ENCODE measurements at regions not wholly inside any gene's neighbourhood (a gene's known extent, or its start where the extent isn't known, plus 50 kb on each side); places are given as distances from the start of the nearest gene placed in this dataset.

DNA sequence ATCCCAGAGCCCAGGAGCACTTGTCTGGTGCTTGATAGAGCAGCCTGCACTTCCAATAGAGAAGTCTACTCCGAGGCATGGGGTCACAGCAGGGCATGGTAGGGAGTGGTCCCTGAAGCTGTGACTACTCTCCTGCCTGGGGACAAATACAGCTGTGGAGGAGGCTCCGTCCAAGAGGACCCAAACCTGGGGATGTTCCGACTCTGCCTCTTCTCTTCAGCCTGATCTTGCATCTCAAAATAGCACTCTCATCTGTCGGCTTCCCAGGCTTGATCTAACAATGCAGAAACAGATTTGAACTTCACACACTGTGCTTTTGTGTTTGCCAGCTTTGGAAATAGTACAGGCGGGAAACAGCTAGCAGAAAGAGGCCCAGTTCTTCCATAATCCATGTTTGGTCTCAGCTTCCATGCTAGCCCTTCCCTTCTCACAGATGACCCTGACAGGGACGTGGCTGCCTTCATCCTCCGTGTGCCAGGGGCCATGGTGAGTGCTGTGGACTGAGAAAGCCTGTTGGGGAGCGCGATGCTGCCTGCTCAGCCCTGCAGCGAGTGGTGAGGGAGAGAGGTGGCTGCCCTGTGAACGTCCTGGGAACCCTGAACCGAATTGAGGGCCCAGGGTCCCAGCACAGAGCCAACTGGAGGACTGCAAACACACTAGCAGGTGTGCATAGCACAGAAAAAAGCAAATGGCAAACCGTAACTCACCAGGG is 150.3 kb upstream of the GPR12 start:
- DNase-seq, result no peak
- WGBS (ENCODE audit: insufficient coverage, low lambda C conversion rate), result 100% methylated on average over 1 of the region's 13 CpGs
- no peak overlapping the region for H3K27ac ChIP-seq (ENCODE audit: low read length)

DNA sequence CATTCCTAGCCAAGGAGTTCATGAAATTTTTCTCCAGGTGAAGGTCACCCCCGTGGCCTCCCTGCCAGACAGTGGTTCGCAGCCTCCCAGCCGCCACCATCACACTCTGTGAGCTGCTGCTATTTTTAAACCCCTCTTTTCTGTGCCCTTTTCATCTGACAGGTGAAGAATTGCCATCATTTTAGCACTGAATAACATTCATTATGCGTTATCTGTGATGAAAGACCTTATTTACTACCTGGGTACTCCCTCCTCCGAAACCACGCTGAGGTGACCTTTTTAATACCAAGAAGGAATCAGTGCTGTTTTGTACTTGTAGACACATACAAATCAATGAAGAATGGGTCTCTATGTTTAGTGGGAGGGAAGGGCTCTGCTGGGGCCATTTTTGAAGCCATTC is 148.9 kb upstream of the GPR12 start:
- H3K27me3 ChIP-seq (ENCODE audit: control insufficient read depth, insufficient read depth, low read length), result peaks cover 20% of the 10 kb centered on the region
- H3K4me3 ChIP-seq (ENCODE audit: low read length), result no peak overlapping the region
- H3K36me3 ChIP-seq (ENCODE audit: control insufficient read depth, insufficient read depth, low read length), result no peaks in the 10 kb centered on the region
- no peaks in the 10 kb centered on the region for H3K4me1 ChIP-seq (ENCODE audit: control insufficient read depth, insufficient read depth, low read length)
- DNase-seq, result no peak
- WGBS (ENCODE audit: insufficient coverage, low lambda C conversion rate), result 67% methylated on average over 1 of the region's 6 CpGs
- H3K9me3 ChIP-seq (ENCODE audit: control insufficient read depth, low read depth, low read length), result no peaks in the 10 kb centered on the region
- no peak overlapping the region for H3K27ac ChIP-seq (ENCODE audit: low read length)

More for the DNA sequence above, 150.3 kb upstream of the GPR12 start:
- H3K27me3 ChIP-seq (ENCODE audit: control insufficient read depth, insufficient read depth, low read length), result peaks cover 16% of the 10 kb centered on the region
- no peaks in the 10 kb centered on the region for H3K9me3 ChIP-seq (ENCODE audit: control insufficient read depth, low read depth, low read length)
- H3K4me1 ChIP-seq (ENCODE audit: control insufficient read depth, insufficient read depth, low read length), result no peaks in the 10 kb centered on the region
- H3K36me3 ChIP-seq (ENCODE audit: control insufficient read depth, insufficient read depth, low read length), result no peaks in the 10 kb centered on the region
- no peak overlapping the region for H3K4me3 ChIP-seq (ENCODE audit: low read length)

DNA sequence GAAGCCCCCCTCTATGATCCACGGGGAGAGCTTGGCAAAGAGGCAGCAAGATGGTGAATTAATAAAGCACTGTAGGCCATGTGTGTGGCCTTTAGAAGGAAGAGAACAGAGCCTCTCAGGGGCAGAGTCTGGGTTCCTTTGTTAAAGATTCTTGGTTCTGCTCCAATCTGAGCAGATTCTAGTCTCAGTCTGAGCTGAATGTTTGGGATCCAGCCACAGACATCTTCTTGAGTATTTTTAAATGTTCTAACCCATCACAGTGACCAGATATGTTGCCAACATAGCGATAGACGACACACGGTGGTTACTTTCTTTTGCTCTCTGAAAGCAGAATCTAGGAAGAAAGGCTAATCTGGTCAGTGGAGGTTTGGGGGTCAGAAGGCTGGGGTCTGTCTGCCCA is 147.5 kb upstream of the GPR12 start:
- DNase-seq, result no peak
- 100% methylated on average over 1 of the region's 4 CpGs for WGBS (ENCODE audit: insufficient coverage, low lambda C conversion rate)
- H3K27me3 ChIP-seq (ENCODE audit: control insufficient read depth, insufficient read depth, low read length), result peaks cover 20% of the 10 kb centered on the region
- H3K36me3 ChIP-seq (ENCODE audit: control insufficient read depth, insufficient read depth, low read length), result no peaks in the 10 kb centered on the region
- H3K27ac ChIP-seq (ENCODE audit: low read length), result no peak overlapping the region
- H3K4me3 ChIP-seq (ENCODE audit: low read length), result no peak overlapping the region
- no peaks in the 10 kb centered on the region for H3K4me1 ChIP-seq (ENCODE audit: control insufficient read depth, insufficient read depth, low read length)
- no peaks in the 10 kb centered on the region for H3K9me3 ChIP-seq (ENCODE audit: control insufficient read depth, low read depth, low read length)

DNA sequence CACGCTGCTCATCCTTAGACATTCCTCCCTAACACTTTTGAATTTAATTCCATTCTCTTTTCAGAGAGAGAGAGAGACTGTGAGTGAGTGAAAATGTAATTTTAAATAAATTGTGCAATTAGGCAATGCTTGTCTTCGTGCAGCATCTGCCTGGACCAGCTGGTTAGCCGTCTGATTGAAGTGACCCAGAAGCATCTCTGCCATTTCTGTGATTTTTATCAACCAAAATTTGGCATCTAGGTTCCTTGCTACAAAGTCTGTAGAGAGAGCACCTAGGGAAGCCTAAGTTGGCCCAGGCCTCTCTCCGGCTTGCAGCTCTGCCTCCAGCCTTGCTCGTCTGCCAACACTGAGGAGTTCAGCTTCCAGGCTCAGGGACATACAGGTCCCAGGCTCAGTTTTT is 138.6 kb upstream of the GPR12 start:
- peaks cover 20% of the 10 kb centered on the region for H3K27me3 ChIP-seq (ENCODE audit: control insufficient read depth, insufficient read depth, low read length)
- H3K4me3 ChIP-seq (ENCODE audit: low read length), result no peak overlapping the region
- H3K27ac ChIP-seq (ENCODE audit: low read length), result no peak overlapping the region
- H3K36me3 ChIP-seq (ENCODE audit: control insufficient read depth, insufficient read depth, low read length), result no peaks in the 10 kb centered on the region
- H3K4me1 ChIP-seq (ENCODE audit: control insufficient read depth, insufficient read depth, low read length), result no peaks in the 10 kb centered on the region
- DNase-seq, result no peak
- WGBS (ENCODE audit: insufficient coverage, low lambda C conversion rate), result no CpG with 5 or more reads among the region's 5 CpGs
- no peaks in the 10 kb centered on the region for H3K9me3 ChIP-seq (ENCODE audit: control insufficient read depth, low read depth, low read length)

DNA sequence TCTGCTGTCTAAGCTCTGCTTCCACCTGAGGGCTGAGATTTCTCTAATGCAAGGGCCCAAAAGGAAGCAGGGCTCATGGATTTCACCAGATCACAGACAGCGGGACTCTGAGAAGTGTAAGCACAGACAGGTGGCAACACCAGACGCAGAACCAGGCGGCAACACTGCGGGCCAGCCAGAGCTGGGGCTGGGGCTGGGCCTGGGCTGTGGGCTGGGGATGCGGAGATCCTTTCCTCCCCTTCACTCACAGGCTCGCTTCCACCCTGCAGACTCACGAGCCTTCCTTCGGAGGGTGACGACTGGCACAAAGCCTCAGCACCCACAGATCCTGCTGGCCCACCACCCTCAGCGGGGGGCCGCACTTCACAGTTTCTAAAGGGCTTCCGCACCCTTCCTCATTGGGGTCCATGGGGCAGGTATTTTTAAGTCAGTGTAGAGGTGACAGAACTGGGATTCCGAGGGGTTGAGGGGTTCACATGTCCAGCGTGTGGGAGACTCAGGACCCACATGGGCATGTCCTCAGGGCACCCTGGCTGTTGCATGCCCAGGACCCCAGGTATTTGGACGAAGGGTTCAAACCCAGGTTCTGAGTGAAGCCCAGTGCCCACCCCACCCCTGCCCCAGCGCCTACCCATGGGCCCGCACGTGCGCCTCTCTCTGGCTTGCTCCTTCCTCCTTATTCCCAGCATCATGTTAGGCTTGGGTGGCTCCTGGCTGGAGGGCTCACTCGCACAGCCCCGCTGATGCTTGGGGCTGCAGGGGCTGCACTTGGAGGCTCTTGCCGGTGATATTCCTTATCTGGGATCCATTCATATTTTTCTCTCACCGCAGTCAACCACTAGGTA is 137.3 kb upstream of the GPR12 start:
- Histone ChIP-seq H3K9me3 (ENCODE audit: control insufficient read depth, low read depth, low read length) (no peaks in the 10 kb centered on the region), H3K4me3 (ENCODE audit: low read length) (no peak overlapping the region), H3K27me3 (ENCODE audit: control insufficient read depth, insufficient read depth, low read length) (peaks cover 20% of the 10 kb centered on the region), H3K36me3 (ENCODE audit: control insufficient read depth, insufficient read depth, low read length) (no peaks in the 10 kb centered on the region), H3K27ac (ENCODE audit: low read length) (no peak overlapping the region), H3K4me1 (ENCODE audit: control insufficient read depth, insufficient read depth, low read length) (no peaks in the 10 kb centered on the region)
- no CpG with 5 or more reads among the region's 23 CpGs for WGBS (ENCODE audit: insufficient coverage, low lambda C conversion rate)
- no peak for DNase-seq

DNA sequence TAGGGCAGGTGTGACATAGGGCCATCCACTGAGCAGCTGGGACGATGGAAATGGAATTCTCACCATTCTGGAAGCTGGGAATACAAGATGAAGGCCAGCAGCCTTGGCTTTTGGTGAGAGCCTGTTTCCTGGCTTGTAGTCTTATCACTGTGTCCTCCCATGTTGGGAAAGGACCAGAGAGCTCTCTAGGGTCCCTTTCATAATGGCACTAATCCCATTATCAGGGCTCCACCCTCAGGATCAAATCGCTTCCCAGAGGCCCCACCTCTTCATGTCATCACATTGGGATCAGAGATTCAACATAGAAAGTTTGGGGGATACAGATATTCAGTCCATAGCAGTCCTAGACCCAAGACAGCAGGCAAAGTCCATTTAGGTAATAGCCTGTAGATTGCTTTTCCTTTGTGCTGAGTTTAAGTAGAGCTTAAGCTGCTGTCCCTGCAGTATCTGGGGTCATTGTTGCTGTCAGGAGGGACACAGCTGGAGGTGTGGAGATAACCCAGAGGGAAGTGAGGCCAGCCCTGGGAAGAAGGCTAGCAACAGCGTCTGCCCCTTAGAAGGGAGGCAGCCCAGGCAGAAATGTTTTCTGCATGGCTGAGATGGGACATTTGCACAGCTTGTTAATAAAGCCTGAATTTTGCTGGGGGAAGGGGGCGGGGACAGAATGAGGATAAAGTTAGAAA is 136.5 kb upstream of the GPR12 start:
- no peak overlapping the region for H3K27ac ChIP-seq (ENCODE audit: low read length)
- DNase-seq, result peak in 1 of 2 donors; percentile 15
- no peaks in the 10 kb centered on the region for H3K9me3 ChIP-seq (ENCODE audit: control insufficient read depth, low read depth, low read length)
- H3K27me3 ChIP-seq (ENCODE audit: control insufficient read depth, insufficient read depth, low read length), result peaks cover 20% of the 10 kb centered on the region
- H3K4me3 ChIP-seq (ENCODE audit: low read length), result no peak overlapping the region
- H3K4me1 ChIP-seq (ENCODE audit: control insufficient read depth, insufficient read depth, low read length), result no peaks in the 10 kb centered on the region
- 0% methylated on average over 1 of the region's 4 CpGs for WGBS (ENCODE audit: insufficient coverage, low lambda C conversion rate)
- H3K36me3 ChIP-seq (ENCODE audit: control insufficient read depth, insufficient read depth, low read length), result no peaks in the 10 kb centered on the region

DNA sequence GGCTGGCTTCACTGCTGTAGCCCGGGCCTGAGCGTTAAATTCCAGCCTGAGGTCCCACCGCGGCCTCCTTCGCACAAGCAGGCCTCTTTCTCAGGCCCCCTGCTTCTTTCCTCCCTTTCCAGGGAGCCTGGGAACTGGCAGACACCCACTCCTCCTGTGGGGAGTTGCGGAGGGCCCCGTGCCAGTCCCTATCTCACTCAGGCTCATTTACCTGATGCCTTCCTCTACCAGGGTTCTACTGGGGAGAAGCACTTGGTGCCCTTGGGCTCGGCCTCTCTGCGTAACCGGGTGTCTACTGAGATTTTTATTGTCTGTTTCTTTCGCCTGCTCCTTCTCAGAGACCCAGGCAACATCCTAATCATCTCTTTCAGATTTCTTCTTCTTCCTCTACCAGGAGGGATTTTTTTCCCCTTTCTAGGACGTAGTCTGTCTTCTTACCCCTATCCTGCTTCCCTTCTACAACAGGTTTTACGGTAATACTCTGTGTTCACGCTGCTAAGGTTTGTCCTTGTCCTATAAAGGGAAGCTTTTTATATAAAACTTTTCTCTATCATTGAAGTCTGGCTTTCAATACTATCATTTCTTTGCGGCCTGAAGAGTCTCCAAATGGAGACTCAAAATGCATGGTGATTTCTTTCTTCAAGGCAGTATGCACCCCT is 135.4 kb upstream of the GPR12 start:
- WGBS (ENCODE audit: insufficient coverage, low lambda C conversion rate), result 75% methylated on average over 4 of the region's 15 CpGs
- no peaks in the 10 kb centered on the region for H3K4me1 ChIP-seq (ENCODE audit: control insufficient read depth, insufficient read depth, low read length)
- peaks cover 20% of the 10 kb centered on the region for H3K27me3 ChIP-seq (ENCODE audit: control insufficient read depth, insufficient read depth, low read length)
- no peaks in the 10 kb centered on the region for H3K9me3 ChIP-seq (ENCODE audit: control insufficient read depth, low read depth, low read length)
- H3K4me3 ChIP-seq (ENCODE audit: low read length), result no peak overlapping the region
- no peak for DNase-seq
- no peak overlapping the region for H3K27ac ChIP-seq (ENCODE audit: low read length)
- H3K36me3 ChIP-seq (ENCODE audit: control insufficient read depth, insufficient read depth, low read length), result no peaks in the 10 kb centered on the region

DNA sequence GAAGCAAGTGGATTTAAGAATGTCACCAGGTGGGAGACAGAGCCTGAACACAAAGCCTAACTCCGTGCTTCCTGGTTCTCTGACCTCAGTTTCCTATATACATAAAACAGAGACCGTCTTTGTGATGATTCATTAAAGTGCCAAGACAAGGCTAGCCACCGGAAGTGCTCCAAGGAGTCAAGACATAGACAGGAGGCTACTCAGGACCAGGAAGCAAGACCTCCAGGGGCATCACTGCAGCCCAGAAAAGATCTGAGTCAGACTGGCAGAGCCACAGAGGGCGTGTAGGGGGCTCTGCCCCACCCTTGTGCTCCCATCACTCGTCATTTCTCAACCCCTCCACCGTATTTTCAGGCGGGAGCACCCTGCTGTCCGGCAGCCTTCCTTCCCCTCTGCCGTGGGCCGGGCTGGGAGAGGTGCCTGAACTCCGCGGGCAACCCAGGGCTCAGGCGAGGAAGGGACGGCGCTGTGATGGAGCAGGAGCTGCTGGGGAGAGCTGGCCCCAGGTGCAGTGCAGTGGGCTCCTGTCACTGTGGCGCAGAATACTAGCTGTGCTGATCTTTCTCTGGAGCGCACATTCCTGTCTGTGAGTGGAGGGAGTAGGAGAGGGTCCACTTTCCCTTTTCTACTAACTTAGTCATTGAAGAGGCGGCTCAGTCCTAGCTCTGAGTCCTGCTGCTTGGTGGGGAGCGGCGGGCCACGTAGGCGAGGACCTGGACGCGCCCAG is 134.7 kb upstream of the GPR12 start:
- Histone ChIP-seq H3K27me3 (ENCODE audit: control insufficient read depth, insufficient read depth, low read length) (peaks cover 20% of the 10 kb centered on the region), H3K4me1 (ENCODE audit: control insufficient read depth, insufficient read depth, low read length) (no peaks in the 10 kb centered on the region), H3K27ac (ENCODE audit: low read length) (no peak overlapping the region), H3K4me3 (ENCODE audit: low read length) (no peak overlapping the region), H3K9me3 (ENCODE audit: control insufficient read depth, low read depth, low read length) (no peaks in the 10 kb centered on the region), H3K36me3 (ENCODE audit: control insufficient read depth, insufficient read depth, low read length) (no peaks in the 10 kb centered on the region)
- DNase-seq, result no peak
- WGBS (ENCODE audit: insufficient coverage, low lambda C conversion rate), result no CpG with 5 or more reads among the region's 24 CpGs

DNA sequence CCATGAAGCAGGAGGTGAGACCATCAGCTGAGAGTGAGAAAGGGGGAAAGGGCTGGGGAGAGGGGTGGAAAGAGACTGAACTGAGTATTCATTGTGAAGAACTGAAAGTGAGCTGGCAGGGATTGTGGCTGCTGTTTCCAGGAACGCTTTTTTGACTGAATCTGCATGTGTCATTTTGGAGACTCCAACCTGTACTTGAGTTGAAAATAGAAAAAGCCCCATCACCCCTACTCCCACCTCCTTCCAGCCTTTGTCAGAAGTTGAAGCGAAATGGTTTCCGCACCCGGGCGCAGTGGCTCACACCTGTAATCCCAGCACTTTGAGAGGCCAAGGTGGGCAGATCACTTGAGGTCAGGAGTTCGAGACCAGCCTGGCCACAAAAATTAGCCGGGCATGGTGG is 128.0 kb upstream of the GPR12 start:
- Histone ChIP-seq H3K27me3 (ENCODE audit: control insufficient read depth, insufficient read depth, low read length) (peaks cover 4% of the 10 kb centered on the region), H3K9me3 (ENCODE audit: control insufficient read depth, low read depth, low read length) (no peaks in the 10 kb centered on the region), H3K27ac (ENCODE audit: low read length) (no peak overlapping the region), H3K36me3 (ENCODE audit: control insufficient read depth, insufficient read depth, low read length) (no peaks in the 10 kb centered on the region), H3K4me1 (ENCODE audit: control insufficient read depth, insufficient read depth, low read length) (no peaks in the 10 kb centered on the region), H3K4me3 (ENCODE audit: low read length) (no peak overlapping the region)
- DNase-seq, result no peak
- 71% methylated on average over 1 of the region's 7 CpGs for WGBS (ENCODE audit: insufficient coverage, low lambda C conversion rate)

Data from large intestine (tissue), 3 donors.